ENCODE measurements at regions not wholly inside any gene's neighbourhood (a gene's known extent, or its start where the extent isn't known, plus 50 kb on each side); places are given as distances from the start of the nearest gene placed in this dataset.

GRCh38 chr2:176558574-176559140 lies 289.4 kb downstream of the MTX2 start:
- TF ChIP-seq CTCF (conservative IDR thresholded peaks at IDR 0.05; ENCODE audit: low read depth, low read length) (no peak), EZH2 (IDR thresholded peaks at IDR 0.05; ENCODE audit: borderline replicate concordance, low read depth, low read length, poor library complexity, severe bottlenecking) (no peak)
